Liver (tissue), 8 donors: ENCODE measurements at regions not wholly inside any gene's neighbourhood (a gene's known extent, or its start where the extent isn't known, plus 50 kb on each side); places are given as distances from the start of the nearest gene placed in this dataset.

Experiments used
- DNase-seq: peaks from one replicate; pipeline ENCODE4 v3.0.0-alpha.2; 2017; ENCODE audit warnings: low spot score
- H3K27ac ChIP-seq, 2 donors: one replicate each; pipeline ENCODE4 v1.7.0; 2013; ENCODE audit warnings: inconsistent platforms in 2 of 2, low read length in 2 of 2, control low read depth in 1 of 2, low read depth in 1 of 2, mild to moderate bottlenecking in 1 of 2
- H3K27me3 ChIP-seq, 4 donors: one replicate each; pipeline versions ENCODE4 v1.6.1 to v1.7.0; 2013; ENCODE audit warnings: low read length in 3 of 4, inconsistent platforms in 1 of 4, mild to moderate bottlenecking in 1 of 4, moderate library complexity in 1 of 4; ENCODE audit not compliant: control insufficient read depth in 4 of 4, insufficient read depth in 4 of 4
- H3K36me3 ChIP-seq, 4 donors: one replicate each; pipeline versions ENCODE4 v1.6.1 to v1.7.0; 2013; ENCODE audit warnings: low read length in 3 of 4, mild to moderate bottlenecking in 3 of 4, low read depth in 1 of 4, moderate library complexity in 1 of 4; ENCODE audit not compliant: control insufficient read depth in 4 of 4, insufficient read depth in 3 of 4
- H3K4me1 ChIP-seq, 4 donors: one replicate each; pipeline versions ENCODE4 v1.6.1 to v1.7.0; 2013; ENCODE audit warnings: low read length in 3 of 4, mild to moderate bottlenecking in 3 of 4, moderate library complexity in 1 of 4; ENCODE audit not compliant: control insufficient read depth in 4 of 4, insufficient read depth in 4 of 4
- H3K4me3 ChIP-seq, 3 donors: one replicate each; pipeline versions ENCODE4 v1.6.1 to v1.7.0; 2013; ENCODE audit warnings: low read length in 3 of 3, control low read depth in 1 of 3, low read depth in 1 of 3, mild to moderate bottlenecking in 1 of 3
- H3K9ac ChIP-seq, 2 donors: one replicate each; pipeline ENCODE4 v1.7.0; 2013; ENCODE audit warnings: low read length in 2 of 2, mild to moderate bottlenecking in 2 of 2, moderate library complexity in 2 of 2, control low read depth in 1 of 2, low read depth in 1 of 2
- H3K9me3 ChIP-seq, 4 donors: one replicate each; pipeline versions ENCODE4 v1.6.1 to v1.7.0; 2013; ENCODE audit warnings: low read length in 3 of 4; ENCODE audit not compliant: control insufficient read depth in 4 of 4
- ATF3 ChIP-seq: IDR thresholded peaks from 2 replicates; pipeline ENCODE4 v1.6.1; 2016; ENCODE audit warnings: antibody characterized with exemption
- CTCF ChIP-seq: fragments of 150-350 bp; IDR thresholded peaks from 2 replicates; pipeline ENCODE4 v1.5.1; 2017; ENCODE audit warnings: improper control_type of control experiment, low read depth, low read length; ENCODE audit not compliant: missing input control
- EGR1 ChIP-seq, 2 donors: IDR thresholded peaks; 2 replicates each; pipeline ENCODE4 v1.6.1; 2016 to 2018; ENCODE audit warnings: antibody characterized with exemption in 2 of 2, low read depth in 2 of 2
- FOXA1 ChIP-seq: IDR thresholded peaks from 2 replicates; pipeline ENCODE4 v1.6.1; 2016; ENCODE audit warnings: antibody characterized with exemption
- FOXA2 ChIP-seq: IDR thresholded peaks from 2 replicates; pipeline ENCODE4 v1.6.1; 2016; ENCODE audit warnings: antibody characterized with exemption
- GABPA ChIP-seq, 2 donors: IDR thresholded peaks in 1 of 2; conservative IDR thresholded peaks in 1 of 2; 2 replicates each; pipeline ENCODE4 v1.6.1; 2016; ENCODE audit warnings: antibody characterized with exemption in 2 of 2, mild to moderate bottlenecking in 1 of 2, moderate library complexity in 1 of 2
- HNF4A ChIP-seq, 2 donors: conservative IDR thresholded peaks; 2 replicates each; pipeline ENCODE4 v1.6.1; 2016; ENCODE audit warnings: antibody characterized with exemption in 2 of 2, mild to moderate bottlenecking in 2 of 2
- HNF4G ChIP-seq: IDR thresholded peaks from 2 replicates; pipeline ENCODE4 v1.6.1; 2016; ENCODE audit warnings: antibody characterized with exemption
- JUND ChIP-seq, 2 donors: IDR thresholded peaks; 2 replicates each; pipeline ENCODE4 v1.6.1; 2016; ENCODE audit warnings: antibody characterized with exemption in 2 of 2
- MAX ChIP-seq: IDR thresholded peaks from 2 replicates; pipeline ENCODE4 v1.6.1; 2016; ENCODE audit warnings: antibody characterized with exemption
- NR2F2 ChIP-seq: IDR thresholded peaks from 2 replicates; pipeline ENCODE4 v1.6.1; 2016; ENCODE audit warnings: antibody characterized with exemption
- RAD21 ChIP-seq, 2 donors: IDR thresholded peaks; 2 replicates each; pipeline ENCODE4 v1.6.1; 2016; ENCODE audit warnings: antibody characterized with exemption in 2 of 2, mild to moderate bottlenecking in 2 of 2
- RXRA ChIP-seq, 2 donors: IDR thresholded peaks; 2 replicates each; pipeline ENCODE4 v1.6.1; 2017 to 2018; ENCODE audit warnings: antibody characterized with exemption in 2 of 2, mild to moderate bottlenecking in 1 of 2
- SP1 ChIP-seq: IDR thresholded peaks from 2 replicates; pipeline ENCODE4 v1.6.1; 2018; ENCODE audit warnings: antibody characterized with exemption, mild to moderate bottlenecking
- TAF1 ChIP-seq: conservative IDR thresholded peaks from 2 replicates; pipeline ENCODE4 v1.6.1; 2016; ENCODE audit warnings: antibody characterized with exemption, mild to moderate bottlenecking
- YY1 ChIP-seq: IDR thresholded peaks from 2 replicates; pipeline ENCODE4 v1.6.1; 2016; ENCODE audit warnings: antibody characterized with exemption, mild to moderate bottlenecking
- ZBTB33 ChIP-seq: IDR thresholded peaks from 2 replicates; pipeline ENCODE4 v1.6.1; 2016; ENCODE audit warnings: antibody characterized with exemption
- WGBS: extraction: QIAGEN DNeasy Blood & Tissue Kit; methylation state at CpG from one replicate; pipeline ENCODE4 v1.1.7; 2013; 5-methylcytosine and 5-hydroxymethylcytosine counted together
- TF ChIP-seq, protein P1 (sequence below): IDR thresholded peaks from 2 replicates; pipeline ENCODE4 v1.6.1; 2016; ENCODE audit warnings: antibody characterized with exemption, mild to moderate bottlenecking
- donor health status: healthy.
- donor health status: healthy.
- donor health status: healthy.
- donor health status: healthy.
- donor health status: healthy.

- TF ChIP-seq FOXA2 (no peak), HNF4A (conservative IDR thresholded peaks at IDR 0.05) (no peak), YY1 (no peak), FOXA1 (no peak), JUND (IDR thresholded peaks at IDR 0.05) (no peak), RXRA (IDR thresholded peaks at IDR 0.05) (no peak), NR2F2 (no peak), MAX (no peak), GABPA (IDR thresholded peaks at IDR 0.05 in 1 of 2, conservative IDR thresholded peaks at IDR 0.05 in 1 of 2) (no peak), EGR1 (IDR thresholded peaks at IDR 0.05; ENCODE audit: low read depth in 2 of 2) (no peak), ZBTB33 (no peak), SP1 (no peak), CTCF (no peak), TAF1 (no peak), HNF4G (no peak), ATF3 (no peak), RAD21 (IDR thresholded peaks at IDR 0.05) (no peak)
- TF ChIP-seq, protein P1, sequence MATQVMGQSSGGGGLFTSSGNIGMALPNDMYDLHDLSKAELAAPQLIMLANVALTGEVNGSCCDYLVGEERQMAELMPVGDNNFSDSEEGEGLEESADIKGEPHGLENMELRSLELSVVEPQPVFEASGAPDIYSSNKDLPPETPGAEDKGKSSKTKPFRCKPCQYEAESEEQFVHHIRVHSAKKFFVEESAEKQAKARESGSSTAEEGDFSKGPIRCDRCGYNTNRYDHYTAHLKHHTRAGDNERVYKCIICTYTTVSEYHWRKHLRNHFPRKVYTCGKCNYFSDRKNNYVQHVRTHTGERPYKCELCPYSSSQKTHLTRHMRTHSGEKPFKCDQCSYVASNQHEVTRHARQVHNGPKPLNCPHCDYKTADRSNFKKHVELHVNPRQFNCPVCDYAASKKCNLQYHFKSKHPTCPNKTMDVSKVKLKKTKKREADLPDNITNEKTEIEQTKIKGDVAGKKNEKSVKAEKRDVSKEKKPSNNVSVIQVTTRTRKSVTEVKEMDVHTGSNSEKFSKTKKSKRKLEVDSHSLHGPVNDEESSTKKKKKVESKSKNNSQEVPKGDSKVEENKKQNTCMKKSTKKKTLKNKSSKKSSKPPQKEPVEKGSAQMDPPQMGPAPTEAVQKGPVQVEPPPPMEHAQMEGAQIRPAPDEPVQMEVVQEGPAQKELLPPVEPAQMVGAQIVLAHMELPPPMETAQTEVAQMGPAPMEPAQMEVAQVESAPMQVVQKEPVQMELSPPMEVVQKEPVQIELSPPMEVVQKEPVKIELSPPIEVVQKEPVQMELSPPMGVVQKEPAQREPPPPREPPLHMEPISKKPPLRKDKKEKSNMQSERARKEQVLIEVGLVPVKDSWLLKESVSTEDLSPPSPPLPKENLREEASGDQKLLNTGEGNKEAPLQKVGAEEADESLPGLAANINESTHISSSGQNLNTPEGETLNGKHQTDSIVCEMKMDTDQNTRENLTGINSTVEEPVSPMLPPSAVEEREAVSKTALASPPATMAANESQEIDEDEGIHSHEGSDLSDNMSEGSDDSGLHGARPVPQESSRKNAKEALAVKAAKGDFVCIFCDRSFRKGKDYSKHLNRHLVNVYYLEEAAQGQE = no peak
- 54% methylated on average over 7 of the region's 7 CpGs for WGBS
- DNase-seq = peak; percentile 21
- H3K9ac ChIP-seq = no peak overlapping the region
- no peak overlapping the region for H3K27ac ChIP-seq
- H3K27me3 ChIP-seq = peaks cover 0 to 3% (median 0%) of the 10 kb centered on the region in 4 donors
- H3K4me1 ChIP-seq = no peaks in the 10 kb centered on the region
- no peaks in the 10 kb centered on the region for H3K36me3 ChIP-seq
- no peaks in the 10 kb centered on the region for H3K9me3 ChIP-seq
- no peak overlapping the region for H3K4me3 ChIP-seq
Measured at GRCh38 chr5:2259494-2260107, 376.9 kb upstream of the IRX4 start.
